Stimulated activated effector memory CD8-positive, alpha-beta T cell treated with anti-CD3 and anti-CD28 coated beads, Interleukin-12 subunit alpha, Interleukin-12 subunit beta, amount 100 ng/mL, for 72 hours (primary cell): ENCODE measurements at regions not wholly inside any gene's neighbourhood (a gene's known extent, or its start where the extent isn't known, plus 50 kb on each side); places are given as distances from the start of the nearest gene placed in this dataset.

Source experiments
- ATAC-seq: fragments of 150-1000 bp; cut with Tn5 transposase; 2 replicates; pipeline ENCODE4 v1.10.0; 2021
- DNase-seq, 2 donors: peaks; one replicate each; pipeline ENCODE4 v3.0.0; 2021 to 2022; ENCODE audit warnings: low spot score in 2 of 2
- H3K27ac Mint-ChIP-seq: one replicate; pipeline ENCODE4 v1.8.0; 2022; ENCODE audit warnings: mild to moderate bottlenecking, mixed read lengths
- H3K36me3 Mint-ChIP-seq: one replicate; pipeline ENCODE4 v1.8.0; 2022; ENCODE audit warnings: mild to moderate bottlenecking, mixed read lengths
- H3K4me1 Mint-ChIP-seq: one replicate; pipeline ENCODE4 v1.8.0; 2022; ENCODE audit warnings: mixed read lengths
- H3K4me3 Mint-ChIP-seq: one replicate; pipeline ENCODE4 v1.8.0; 2022; ENCODE audit warnings: mild to moderate bottlenecking, mixed read lengths
- H3K9me3 Mint-ChIP-seq: one replicate; pipeline ENCODE4 v1.8.0; 2022; ENCODE audit warnings: mixed read lengths

DNA sequence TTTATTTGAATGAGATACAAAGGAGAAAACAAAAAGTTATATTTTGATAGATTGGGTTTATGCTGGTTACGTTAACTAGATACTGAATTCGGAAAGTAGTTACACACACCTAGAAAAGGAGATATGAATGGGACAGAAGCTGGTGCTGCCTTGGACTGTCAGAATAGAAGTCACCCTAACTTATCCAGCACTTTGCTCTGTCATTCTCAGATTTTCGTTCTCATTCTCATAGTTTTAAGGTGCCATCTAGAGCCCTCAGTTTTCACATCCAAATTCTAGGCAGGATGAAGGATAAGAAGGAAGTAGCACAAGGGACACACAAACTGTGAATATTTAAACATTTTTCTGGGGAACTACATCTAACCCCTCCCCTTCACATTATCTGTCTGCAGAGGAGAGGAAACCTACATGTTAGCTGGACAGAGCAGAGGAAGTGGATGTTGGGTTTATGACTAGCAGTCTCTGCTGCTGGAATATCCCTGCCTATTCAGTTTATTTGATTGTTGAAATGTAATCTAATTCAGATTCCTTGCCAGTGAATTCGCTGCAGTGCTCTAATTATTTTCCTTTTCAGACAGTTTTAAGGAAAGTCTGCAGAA is 521.9 kb downstream of the FAT4 start:
- no peaks in the 10 kb centered on the region for H3K4me1 Mint-ChIP-seq
- peaks cover 13% of the 10 kb centered on the region for H3K9me3 Mint-ChIP-seq
- no peaks in the 10 kb centered on the region for H3K36me3 Mint-ChIP-seq
- no peak overlapping the region for H3K4me3 Mint-ChIP-seq
- ATAC-seq: no peak
- no peak for DNase-seq
- no peak overlapping the region for H3K27ac Mint-ChIP-seq

DNA sequence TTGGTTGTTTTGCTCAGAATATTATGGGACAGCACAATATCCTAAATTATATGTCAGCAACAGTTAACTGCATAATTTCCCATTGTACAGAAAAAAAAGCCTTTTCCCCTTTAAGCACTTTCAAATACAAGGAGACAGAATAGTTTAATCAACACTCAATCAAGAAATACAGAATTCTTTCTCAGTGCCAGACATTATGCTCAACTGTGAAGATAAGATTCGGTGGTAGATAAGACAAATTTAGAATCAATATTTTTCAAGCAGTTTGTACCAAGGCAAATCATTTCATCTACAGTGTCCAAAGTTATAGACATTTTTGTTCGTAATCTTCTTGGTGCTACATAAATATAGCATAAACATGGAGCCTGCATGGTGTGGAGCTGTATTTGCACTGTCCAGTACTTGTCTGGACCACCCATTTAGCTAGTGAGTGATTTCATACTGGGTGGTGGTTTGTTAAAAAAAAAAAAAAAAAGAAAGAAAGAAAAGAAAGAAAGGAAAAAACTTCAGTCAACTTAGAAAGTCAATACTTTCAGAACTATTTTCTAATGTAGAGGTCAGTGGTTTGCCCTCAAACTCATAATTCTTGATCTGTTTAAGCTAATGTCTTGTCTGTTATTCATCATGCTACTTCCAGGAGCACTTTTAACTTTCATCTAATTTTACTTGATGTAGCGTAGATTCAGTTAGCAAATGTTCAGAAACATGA is 522.9 kb downstream of the FAT4 start:
- Mint-ChIP-seq H3K27ac (no peak overlapping the region), H3K4me3 (no peak overlapping the region), H3K4me1 (no peaks in the 10 kb centered on the region), H3K36me3 (no peaks in the 10 kb centered on the region), H3K9me3 (peaks cover 10% of the 10 kb centered on the region)
- ATAC-seq (no peak), DNase-seq (no peak)

DNA sequence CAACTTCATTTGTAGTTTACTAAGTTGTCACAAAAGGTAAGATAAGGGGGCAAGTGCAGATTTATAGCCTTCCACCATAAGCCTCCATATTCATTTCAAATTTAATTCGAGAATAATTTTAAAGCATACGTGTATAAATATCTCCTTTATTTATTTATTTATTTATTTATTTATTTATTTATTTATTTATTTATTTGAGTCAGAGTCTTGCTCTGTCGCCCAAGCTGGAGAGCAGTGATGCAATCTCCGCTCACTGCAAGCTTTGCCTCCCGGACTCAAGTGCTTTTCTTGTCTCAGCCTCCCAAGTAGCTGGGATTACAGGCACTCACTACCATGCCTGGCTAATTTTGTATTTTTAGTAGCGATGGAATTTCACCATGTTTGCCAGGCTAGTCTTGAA is 523.4 kb downstream of the FAT4 start:
- no peaks in the 10 kb centered on the region for H3K4me1 Mint-ChIP-seq
- ATAC-seq (no peak), DNase-seq (no peak)
- H3K27ac Mint-ChIP-seq: no peak overlapping the region
- no peak overlapping the region for H3K4me3 Mint-ChIP-seq
- H3K9me3 Mint-ChIP-seq: peaks cover 10% of the 10 kb centered on the region
- H3K36me3 Mint-ChIP-seq: no peaks in the 10 kb centered on the region

DNA sequence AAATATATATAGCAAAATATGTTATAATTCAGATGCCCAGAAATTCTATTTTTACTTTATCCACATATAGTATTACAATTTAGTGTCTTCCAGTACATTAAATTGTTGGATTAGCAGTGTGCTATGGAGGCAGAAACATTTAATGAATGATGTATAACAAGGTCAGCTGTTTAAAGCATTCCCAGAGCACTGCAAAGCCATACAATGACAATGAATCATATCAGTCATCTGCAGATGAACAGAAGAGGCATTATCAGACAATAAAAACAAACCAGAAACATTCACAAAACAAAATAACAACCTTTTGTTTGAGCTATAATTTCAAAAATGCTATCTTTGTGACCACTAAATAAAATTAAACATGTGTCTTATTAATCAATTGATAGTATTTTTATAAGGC is 524.2 kb downstream of the FAT4 start:
- Mint-ChIP-seq H3K27ac (no peak overlapping the region), H3K4me1 (no peaks in the 10 kb centered on the region)
- DNase-seq: no peak

DNA sequence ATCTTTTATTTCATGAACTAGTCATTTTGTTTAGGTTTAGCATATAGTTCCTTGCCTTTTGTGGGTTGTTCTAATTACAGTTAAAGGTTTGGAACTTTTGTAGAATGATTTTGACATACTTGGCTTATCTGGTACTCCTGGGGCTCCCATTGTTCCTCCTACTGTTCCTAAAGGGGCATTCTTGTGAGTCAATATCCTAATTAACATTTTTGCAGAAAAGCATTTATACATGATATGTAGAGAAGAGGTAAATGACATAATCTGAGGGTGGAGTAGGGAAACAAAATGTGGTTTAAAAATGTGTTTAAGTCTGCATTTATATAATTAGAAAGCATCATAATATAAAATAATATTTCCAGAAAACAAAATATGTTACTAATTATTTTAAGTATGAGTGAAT is 529.2 kb downstream of the FAT4 start:
- no peak for DNase-seq
- Mint-ChIP-seq H3K27ac (no peak overlapping the region), H3K9me3 (peaks cover 5% of the 10 kb centered on the region), H3K4me1 (no peaks in the 10 kb centered on the region), H3K4me3 (no peak overlapping the region), H3K36me3 (no peaks in the 10 kb centered on the region)
- ATAC-seq: no peak

More for the DNA sequence above, 524.2 kb downstream of the FAT4 start:
- Mint-ChIP-seq H3K36me3 (no peaks in the 10 kb centered on the region), H3K9me3 (peaks cover 7% of the 10 kb centered on the region), H3K4me3 (no peak overlapping the region)
- no peak for ATAC-seq

DNA sequence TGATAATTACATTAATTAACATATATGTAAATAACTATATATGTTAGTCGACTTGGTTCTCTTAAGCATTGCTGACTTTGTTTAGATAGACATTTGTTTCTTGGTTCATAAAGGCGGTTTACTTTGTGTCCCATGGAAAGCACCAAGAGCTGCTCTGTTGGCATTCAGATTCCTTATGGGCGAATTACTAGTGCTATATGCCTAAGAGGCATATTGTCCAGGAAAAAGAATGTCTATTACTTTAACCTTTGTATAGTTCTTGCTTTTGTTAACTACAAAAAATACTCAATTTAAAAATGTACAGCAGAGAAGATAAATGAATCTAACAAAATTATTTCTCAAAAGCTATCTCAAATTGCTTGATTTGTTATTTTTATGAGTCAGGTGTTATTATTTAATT is 532.8 kb downstream of the FAT4 start:
- Mint-ChIP-seq H3K4me3 (no peak overlapping the region), H3K36me3 (no peaks in the 10 kb centered on the region), H3K9me3 (peaks cover 11% of the 10 kb centered on the region), H3K4me1 (no peaks in the 10 kb centered on the region), H3K27ac (no peak overlapping the region)
- ATAC-seq (no peak), DNase-seq (no peak)

DNA sequence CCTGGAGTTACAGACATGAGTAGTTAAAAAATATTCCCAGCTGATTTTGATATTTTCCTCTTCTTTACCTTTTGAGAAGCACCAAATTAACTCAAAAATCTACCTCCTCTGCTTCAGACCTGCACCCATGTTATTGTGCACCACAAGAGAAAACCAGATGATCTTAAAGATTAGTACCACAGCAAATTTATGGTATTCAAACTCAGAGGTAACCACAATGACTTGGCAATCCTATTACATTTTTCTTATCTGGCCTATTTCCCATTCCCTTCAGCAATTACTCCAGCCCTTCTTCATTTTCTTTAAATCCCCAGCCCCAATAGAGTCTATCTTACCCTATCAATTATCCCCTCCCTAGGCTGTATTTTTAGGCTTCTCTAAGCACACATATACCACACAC is 535.1 kb downstream of the FAT4 start:
- no peak overlapping the region for H3K27ac Mint-ChIP-seq
- no peaks in the 10 kb centered on the region for H3K4me1 Mint-ChIP-seq
- DNase-seq: no peak
- H3K36me3 Mint-ChIP-seq: no peaks in the 10 kb centered on the region
- H3K4me3 Mint-ChIP-seq: no peak overlapping the region
- H3K9me3 Mint-ChIP-seq: peaks cover 13% of the 10 kb centered on the region
- ATAC-seq: no peak

DNA sequence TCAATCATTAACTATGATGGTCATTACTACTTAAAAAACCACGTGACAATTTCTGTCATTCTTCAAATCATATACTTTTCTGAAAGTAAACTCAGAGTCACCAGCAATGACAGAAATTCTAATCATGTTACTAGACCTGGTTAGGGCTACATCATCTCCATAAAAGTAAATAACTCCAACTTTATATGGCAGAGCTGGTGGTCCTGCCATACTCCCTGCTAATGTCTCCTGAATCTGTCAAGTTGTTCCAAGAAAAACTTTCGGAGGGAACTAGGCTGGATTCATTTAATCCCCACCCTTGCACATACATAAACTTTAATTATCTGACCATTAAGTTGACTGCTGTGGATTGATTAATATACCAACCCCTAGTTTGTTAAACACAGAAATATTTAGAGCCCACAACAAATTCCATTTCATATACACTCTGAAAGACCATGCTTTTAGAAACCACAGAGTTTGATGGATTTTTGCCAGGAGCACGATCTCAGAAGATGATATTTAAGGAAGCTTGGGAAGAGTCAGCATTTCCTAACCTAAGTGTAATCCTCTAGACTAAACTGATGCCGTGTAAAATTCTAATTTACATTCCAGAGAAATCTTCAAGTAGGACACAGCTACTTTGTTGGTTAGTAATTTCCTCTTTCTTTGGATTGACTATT is 577.0 kb downstream of the FAT4 start:
- Mint-ChIP-seq H3K9me3 (peaks cover 17% of the 10 kb centered on the region), H3K4me3 (no peak overlapping the region), H3K27ac (no peak overlapping the region), H3K36me3 (no peaks in the 10 kb centered on the region), H3K4me1 (no peaks in the 10 kb centered on the region)
- ATAC-seq: no peak
- DNase-seq: no peak

DNA sequence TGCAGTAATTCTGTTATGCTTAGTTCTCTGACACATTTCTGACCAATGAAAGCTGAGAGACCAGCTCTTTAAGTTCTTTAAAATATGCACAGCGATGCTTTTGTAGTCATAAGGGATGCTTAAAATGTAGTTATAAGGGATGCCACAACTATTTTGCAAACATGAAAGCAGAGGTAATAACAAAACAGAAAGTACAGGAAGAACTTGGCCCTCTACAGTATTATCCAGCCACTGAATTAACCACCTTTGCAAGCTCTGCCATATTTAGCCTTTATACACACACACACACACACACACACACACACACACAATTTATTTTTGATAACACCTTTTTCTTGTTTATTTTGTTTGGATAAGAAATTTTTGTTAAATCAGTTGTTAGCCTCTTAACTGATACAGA is 590.0 kb downstream of the FAT4 start:
- peaks cover 23% of the 10 kb centered on the region for H3K9me3 Mint-ChIP-seq
- ATAC-seq (no peak), DNase-seq (no peak)
- no peaks in the 10 kb centered on the region for H3K4me1 Mint-ChIP-seq
- no peak overlapping the region for H3K4me3 Mint-ChIP-seq
- H3K27ac Mint-ChIP-seq: no peak overlapping the region
- H3K36me3 Mint-ChIP-seq: no peaks in the 10 kb centered on the region

DNA sequence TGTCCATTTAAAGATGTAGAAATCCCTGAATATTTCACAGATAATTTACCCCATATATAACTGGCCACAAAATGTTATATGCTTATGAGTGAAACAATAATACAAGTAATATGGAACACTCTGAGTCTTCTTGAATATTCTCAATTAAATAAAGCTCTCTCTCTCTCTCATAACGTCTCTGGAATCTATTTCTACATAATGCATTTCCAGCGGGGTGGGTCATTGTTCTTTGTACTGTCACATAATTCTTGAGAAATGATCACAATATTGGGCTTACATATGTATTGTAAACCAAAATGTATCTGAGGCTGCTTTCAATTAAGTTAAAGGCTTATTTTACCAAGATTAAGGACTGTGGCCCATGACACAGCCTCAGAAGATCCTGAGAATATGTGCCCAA is 596.3 kb downstream of the FAT4 start:
- Mint-ChIP-seq H3K9me3 (peaks cover 27% of the 10 kb centered on the region), H3K4me3 (no peak overlapping the region), H3K27ac (no peak overlapping the region), H3K36me3 (no peaks in the 10 kb centered on the region), H3K4me1 (no peaks in the 10 kb centered on the region)
- ATAC-seq (no peak), DNase-seq (no peak)

DNA sequence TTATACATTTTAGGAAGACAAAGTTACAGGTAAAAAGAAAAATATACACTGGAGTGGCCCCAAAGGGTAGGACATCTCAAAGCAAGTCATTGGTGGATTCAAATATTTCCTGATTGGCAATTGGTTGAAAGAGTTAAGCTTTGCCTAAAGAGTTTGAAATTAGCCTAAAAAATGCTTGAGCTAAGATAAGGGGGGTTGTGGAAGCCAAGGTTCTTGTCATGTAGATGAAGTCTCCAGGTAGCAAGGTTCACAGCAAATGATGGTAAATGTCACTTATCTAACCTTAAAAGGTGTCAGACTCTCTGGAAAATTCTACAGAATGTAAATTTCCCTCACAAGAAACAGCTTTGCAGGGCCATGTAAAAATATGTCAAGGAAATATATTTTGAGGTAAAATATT is 596.7 kb downstream of the FAT4 start:
- no peak for ATAC-seq
- no peak for DNase-seq
- Mint-ChIP-seq H3K4me1 (no peaks in the 10 kb centered on the region), H3K27ac (no peak overlapping the region), H3K36me3 (no peaks in the 10 kb centered on the region), H3K9me3 (peaks cover 26% of the 10 kb centered on the region), H3K4me3 (no peak overlapping the region)

DNA sequence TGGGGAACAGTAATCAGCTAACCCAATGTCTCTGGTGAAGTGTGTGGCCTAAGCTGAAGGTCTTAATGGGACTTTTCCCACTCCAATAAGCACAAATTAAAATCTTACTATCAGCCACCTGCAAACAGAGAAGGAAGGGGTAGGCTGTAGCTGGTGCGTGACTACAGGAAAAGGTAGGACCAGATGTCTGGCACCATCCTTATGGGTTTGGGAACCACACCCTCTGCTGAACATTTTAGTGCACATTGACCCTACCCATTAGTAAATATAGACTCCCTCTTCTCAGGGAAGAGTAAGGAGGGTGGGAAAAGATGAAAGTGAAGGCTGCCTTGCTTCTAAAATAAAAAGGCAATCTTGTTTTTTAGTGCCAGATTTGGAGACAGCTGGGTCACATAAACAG is 602.8 kb downstream of the FAT4 start:
- DNase-seq: no peak
- Mint-ChIP-seq H3K4me1 (no peaks in the 10 kb centered on the region), H3K9me3 (peaks cover 7% of the 10 kb centered on the region), H3K36me3 (no peaks in the 10 kb centered on the region), H3K4me3 (no peak overlapping the region), H3K27ac (no peak overlapping the region)
- no peak for ATAC-seq

DNA sequence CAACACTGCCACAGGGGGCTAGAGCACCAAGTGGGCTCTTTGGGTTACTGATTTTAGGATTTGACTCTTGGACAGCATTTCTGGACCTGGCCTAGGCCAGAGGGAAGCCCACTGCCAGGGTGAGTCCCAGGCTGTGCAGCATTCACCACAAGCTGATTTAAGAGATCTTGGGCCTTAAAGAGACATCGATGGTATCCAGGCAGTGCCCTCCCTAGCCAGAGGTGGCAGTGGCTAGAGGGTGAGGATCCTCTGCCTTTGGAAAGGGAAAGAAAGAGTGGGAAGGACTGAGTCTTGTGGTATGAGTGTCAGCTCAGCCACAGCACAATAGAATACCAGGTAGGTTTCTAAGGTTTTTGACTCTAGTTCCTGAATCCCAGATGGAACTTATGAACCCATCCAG is 613.9 kb downstream of the FAT4 start:
- no peaks in the 10 kb centered on the region for H3K4me1 Mint-ChIP-seq
- no peak overlapping the region for H3K4me3 Mint-ChIP-seq

DNA sequence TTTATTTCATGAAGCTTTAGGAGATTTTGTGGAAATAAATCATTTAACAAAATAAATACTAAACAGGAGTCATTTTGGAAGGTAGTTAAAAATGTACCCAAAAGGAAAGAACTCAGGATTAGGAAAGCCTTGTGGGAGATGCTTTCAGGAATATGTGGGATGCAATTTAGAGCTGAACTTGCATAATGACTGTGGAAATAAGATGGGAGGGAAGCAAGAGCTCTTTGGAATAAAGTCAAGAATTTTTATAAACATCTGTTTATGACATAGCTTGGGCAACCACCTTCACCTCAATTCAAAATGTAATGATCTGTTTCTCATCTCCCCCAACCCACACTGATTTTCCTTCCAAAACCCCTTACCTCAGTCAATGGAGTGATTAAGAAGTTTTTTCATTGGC is 623.8 kb downstream of the FAT4 start:
- no peak for DNase-seq
- H3K36me3 Mint-ChIP-seq: no peaks in the 10 kb centered on the region
- H3K9me3 Mint-ChIP-seq: peaks cover 33% of the 10 kb centered on the region
- no peaks in the 10 kb centered on the region for H3K4me1 Mint-ChIP-seq
- no peak overlapping the region for H3K4me3 Mint-ChIP-seq
- no peak overlapping the region for H3K27ac Mint-ChIP-seq
- no peak for ATAC-seq

More for the DNA sequence above, 613.9 kb downstream of the FAT4 start:
- DNase-seq: no peak
- Mint-ChIP-seq H3K9me3 (peaks cover 16% of the 10 kb centered on the region), H3K36me3 (no peaks in the 10 kb centered on the region), H3K27ac (no peak overlapping the region)
- ATAC-seq: no peak

DNA sequence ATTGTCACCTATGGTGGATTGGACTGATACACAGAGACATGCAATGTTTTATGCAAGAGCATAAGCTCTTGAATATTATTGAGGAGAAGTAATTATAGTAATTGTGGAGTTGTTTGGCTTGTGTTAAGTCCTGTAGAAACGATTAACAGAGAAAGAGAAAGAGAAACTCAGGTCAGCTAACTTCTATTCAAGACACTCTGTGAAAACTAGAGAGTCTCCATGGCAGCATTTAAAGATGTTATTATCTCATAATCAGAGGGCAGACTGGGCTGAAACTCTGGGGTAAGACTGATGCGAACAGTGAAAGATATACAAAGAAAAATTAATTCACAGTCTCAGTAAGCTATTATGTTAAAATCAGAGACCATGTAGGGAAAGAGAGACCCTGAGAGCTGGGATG is 625.7 kb downstream of the FAT4 start:
- DNase-seq: no peak
- no peak overlapping the region for H3K4me3 Mint-ChIP-seq
- no peaks in the 10 kb centered on the region for H3K4me1 Mint-ChIP-seq
- no peaks in the 10 kb centered on the region for H3K36me3 Mint-ChIP-seq
- peaks cover 31% of the 10 kb centered on the region for H3K9me3 Mint-ChIP-seq
- ATAC-seq: no peak
- no peak overlapping the region for H3K27ac Mint-ChIP-seq

DNA sequence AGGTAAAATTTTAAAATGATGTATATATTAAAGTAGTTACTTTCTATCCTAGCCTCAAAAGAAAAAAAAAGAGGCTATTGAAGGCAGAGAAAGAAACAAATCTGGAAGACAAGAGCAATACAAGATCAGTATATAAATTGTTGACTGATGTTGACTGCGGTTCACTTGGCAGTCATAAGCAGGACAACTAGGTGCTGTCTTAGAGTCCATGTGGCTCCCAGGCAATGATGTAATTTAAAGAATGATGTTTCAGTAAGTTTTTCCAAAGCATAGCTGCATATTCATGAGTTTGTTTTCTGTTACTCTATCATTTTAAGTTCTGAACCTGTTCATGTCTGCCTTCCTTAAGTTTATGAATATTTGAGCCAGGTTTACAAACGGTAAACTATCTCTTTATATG is 630.2 kb downstream of the FAT4 start:
- Mint-ChIP-seq H3K9me3 (peaks cover 21% of the 10 kb centered on the region), H3K4me3 (no peak overlapping the region), H3K36me3 (no peaks in the 10 kb centered on the region), H3K27ac (no peak overlapping the region), H3K4me1 (no peaks in the 10 kb centered on the region)
- DNase-seq (no peak), ATAC-seq (no peak)
